Activated naive CD8-positive, alpha-beta T cell (primary cell): ENCODE measurements at regions not wholly inside any gene's neighbourhood (a gene's known extent, or its start where the extent isn't known, plus 50 kb on each side); places are given as distances from the start of the nearest gene placed in this dataset.

Experiments
- H3K27ac Mint-ChIP-seq: one replicate; pipeline ENCODE4 v1.8.0; 2021; ENCODE audit warnings: mixed read lengths
- H3K27me3 Mint-ChIP-seq: one replicate; pipeline ENCODE4 v1.8.0; 2021; ENCODE audit warnings: mixed read lengths
- H3K36me3 Mint-ChIP-seq: one replicate; pipeline ENCODE4 v1.8.0; 2021; ENCODE audit warnings: mixed read lengths
- H3K4me1 Mint-ChIP-seq: one replicate; pipeline ENCODE4 v1.8.0; 2021; ENCODE audit warnings: low read depth, mixed read lengths
- H3K4me3 Mint-ChIP-seq: one replicate; pipeline ENCODE4 v1.8.0; 2021; ENCODE audit warnings: mild to moderate bottlenecking, mixed read lengths
- H3K9me3 Mint-ChIP-seq: one replicate; pipeline ENCODE4 v1.8.0; 2021; ENCODE audit warnings: low read depth, mixed read lengths

- H3K4me1 Mint-ChIP-seq: no peaks in the 10 kb centered on the region
- no peak overlapping the region for H3K4me3 Mint-ChIP-seq
- H3K27ac Mint-ChIP-seq: no peak overlapping the region
- H3K36me3 Mint-ChIP-seq: no peaks in the 10 kb centered on the region
- H3K9me3 Mint-ChIP-seq: no peaks in the 10 kb centered on the region
- peaks cover 14% of the 10 kb centered on the region for H3K27me3 Mint-ChIP-seq
Measured at GRCh38 chr4:14809203-14809602, 193.1 kb upstream of the CPEB2 start.

- Mint-ChIP-seq H3K27ac (no peak overlapping the region), H3K36me3 (no peaks in the 10 kb centered on the region), H3K4me3 (no peak overlapping the region), H3K27me3 (peaks cover 10% of the 10 kb centered on the region), H3K4me1 (no peaks in the 10 kb centered on the region), H3K9me3 (no peaks in the 10 kb centered on the region)
Measured at GRCh38 chr4:14810121-14810520, 192.2 kb upstream of the CPEB2 start.

GRCh38 chr4:14810568-14810967, 191.7 kb upstream of the CPEB2 start:
- H3K27me3 Mint-ChIP-seq: peaks cover 10% of the 10 kb centered on the region
- no peak overlapping the region for H3K27ac Mint-ChIP-seq
- H3K4me3 Mint-ChIP-seq: no peak overlapping the region
- H3K4me1 Mint-ChIP-seq: no peaks in the 10 kb centered on the region
- H3K9me3 Mint-ChIP-seq: no peaks in the 10 kb centered on the region
- H3K36me3 Mint-ChIP-seq: no peaks in the 10 kb centered on the region

GRCh38 chr4:14812101-14812500, 190.2 kb upstream of the CPEB2 start:
- Mint-ChIP-seq H3K9me3 (no peaks in the 10 kb centered on the region), H3K4me1 (no peaks in the 10 kb centered on the region), H3K4me3 (no peak overlapping the region), H3K27ac (no peak overlapping the region), H3K36me3 (no peaks in the 10 kb centered on the region), H3K27me3 (peaks cover 10% of the 10 kb centered on the region)

- no peak overlapping the region for H3K27ac Mint-ChIP-seq
- peaks cover 1% of the 10 kb centered on the region for H3K27me3 Mint-ChIP-seq
- no peak overlapping the region for H3K4me3 Mint-ChIP-seq
Measured at GRCh38 chr4:14816623-14817261, 185.5 kb upstream of the CPEB2 start.

GRCh38 chr4:14824189-14824588, 178.1 kb upstream of the CPEB2 start:
- H3K9me3 Mint-ChIP-seq: no peaks in the 10 kb centered on the region
- no peaks in the 10 kb centered on the region for H3K4me1 Mint-ChIP-seq
- no peaks in the 10 kb centered on the region for H3K36me3 Mint-ChIP-seq
- no peak overlapping the region for H3K4me3 Mint-ChIP-seq
- peaks cover 4% of the 10 kb centered on the region for H3K27me3 Mint-ChIP-seq
- no peak overlapping the region for H3K27ac Mint-ChIP-seq

More at GRCh38 chr4:14816623-14817261, 185.5 kb upstream of the CPEB2 start:
- H3K4me1 Mint-ChIP-seq: no peaks in the 10 kb centered on the region
- H3K36me3 Mint-ChIP-seq: no peaks in the 10 kb centered on the region
- H3K9me3 Mint-ChIP-seq: no peaks in the 10 kb centered on the region

- Mint-ChIP-seq H3K4me1 (no peaks in the 10 kb centered on the region), H3K36me3 (no peaks in the 10 kb centered on the region), H3K9me3 (no peaks in the 10 kb centered on the region), H3K4me3 (no peak overlapping the region), H3K27ac (no peak overlapping the region), H3K27me3 (peaks cover 4% of the 10 kb centered on the region)
Measured at GRCh38 chr4:14827111-14827510, 175.2 kb upstream of the CPEB2 start.

- no peak overlapping the region for H3K27ac Mint-ChIP-seq
- no peaks in the 10 kb centered on the region for H3K9me3 Mint-ChIP-seq
- H3K4me1 Mint-ChIP-seq: no peaks in the 10 kb centered on the region
- H3K27me3 Mint-ChIP-seq: peaks cover 4% of the 10 kb centered on the region
- H3K4me3 Mint-ChIP-seq: no peak overlapping the region
- no peaks in the 10 kb centered on the region for H3K36me3 Mint-ChIP-seq
Measured at GRCh38 chr4:14829795-14830194, 172.5 kb upstream of the CPEB2 start.

- Mint-ChIP-seq H3K27ac (no peak overlapping the region), H3K4me1 (no peaks in the 10 kb centered on the region), H3K9me3 (no peaks in the 10 kb centered on the region), H3K27me3 (peaks cover 1% of the 10 kb centered on the region), H3K36me3 (no peaks in the 10 kb centered on the region), H3K4me3 (no peak overlapping the region)
Measured at GRCh38 chr4:14831416-14831815, 170.9 kb upstream of the CPEB2 start.

- Mint-ChIP-seq H3K4me3 (no peak overlapping the region), H3K4me1 (no peaks in the 10 kb centered on the region), H3K27ac (no peak overlapping the region), H3K9me3 (no peaks in the 10 kb centered on the region), H3K27me3 (no peaks in the 10 kb centered on the region), H3K36me3 (no peaks in the 10 kb centered on the region)
Measured at GRCh38 chr4:14833053-14833452, 169.2 kb upstream of the CPEB2 start.

- Mint-ChIP-seq H3K36me3 (no peaks in the 10 kb centered on the region), H3K27ac (no peak overlapping the region), H3K27me3 (no peaks in the 10 kb centered on the region), H3K4me1 (no peaks in the 10 kb centered on the region), H3K9me3 (no peaks in the 10 kb centered on the region), H3K4me3 (no peak overlapping the region)
Measured at GRCh38 chr4:14834382-14834781, 167.9 kb upstream of the CPEB2 start.

- Mint-ChIP-seq H3K27ac (no peak overlapping the region), H3K4me3 (no peak overlapping the region), H3K4me1 (no peaks in the 10 kb centered on the region), H3K9me3 (no peaks in the 10 kb centered on the region), H3K36me3 (no peaks in the 10 kb centered on the region), H3K27me3 (no peaks in the 10 kb centered on the region)
Measured at GRCh38 chr4:14835288-14835687, 167.0 kb upstream of the CPEB2 start.

- H3K36me3 Mint-ChIP-seq: no peaks in the 10 kb centered on the region
- no peaks in the 10 kb centered on the region for H3K4me1 Mint-ChIP-seq
- H3K9me3 Mint-ChIP-seq: no peaks in the 10 kb centered on the region
- no peak overlapping the region for H3K27ac Mint-ChIP-seq
- no peaks in the 10 kb centered on the region for H3K27me3 Mint-ChIP-seq
- H3K4me3 Mint-ChIP-seq: no peak overlapping the region
Measured at GRCh38 chr4:14835708-14836425, 166.4 kb upstream of the CPEB2 start.

- H3K27ac Mint-ChIP-seq: no peak overlapping the region
- H3K4me1 Mint-ChIP-seq: no peaks in the 10 kb centered on the region
- H3K36me3 Mint-ChIP-seq: no peaks in the 10 kb centered on the region
- H3K9me3 Mint-ChIP-seq: peaks cover 5% of the 10 kb centered on the region
- H3K27me3 Mint-ChIP-seq: no peaks in the 10 kb centered on the region
- no peak overlapping the region for H3K4me3 Mint-ChIP-seq
Measured at GRCh38 chr4:14837860-14838259, 164.4 kb upstream of the CPEB2 start.

- no peak overlapping the region for H3K27ac Mint-ChIP-seq
- H3K4me1 Mint-ChIP-seq: no peaks in the 10 kb centered on the region
- peaks cover 5% of the 10 kb centered on the region for H3K9me3 Mint-ChIP-seq
- no peak overlapping the region for H3K4me3 Mint-ChIP-seq
- no peaks in the 10 kb centered on the region for H3K36me3 Mint-ChIP-seq
- no peaks in the 10 kb centered on the region for H3K27me3 Mint-ChIP-seq
Measured at GRCh38 chr4:14841801-14842768, 160.2 kb upstream of the CPEB2 start.
